ENCODE measurements at regions not wholly inside any gene's neighbourhood (a gene's known extent, or its start where the extent isn't known, plus 50 kb on each side); places are given as distances from the start of the nearest gene placed in this dataset.

DNA sequence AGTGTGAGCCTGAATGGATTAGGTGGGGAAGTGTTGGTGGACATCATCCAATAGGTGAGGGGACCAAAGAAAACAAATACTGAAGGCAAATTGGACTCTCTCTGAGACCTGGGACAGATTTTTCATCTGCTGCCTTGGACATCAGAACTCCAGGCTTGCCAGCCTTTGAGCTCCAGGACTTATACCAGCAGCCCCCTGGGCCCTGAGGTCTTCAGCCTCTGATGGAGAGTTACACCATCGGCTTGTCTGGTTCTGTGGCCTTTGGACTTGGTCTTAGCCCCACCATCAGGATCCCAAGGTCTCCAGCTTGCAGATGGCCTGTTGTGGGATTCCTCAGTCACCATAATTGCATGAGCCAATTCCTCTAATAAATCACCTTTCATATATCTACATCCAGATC, 80.8 kb upstream of the SLC8A3 start:
- BruUV-seq (replicated peaks) = no TSS peak

GRCh38 chr14:70268760-70269159, 80.0 kb upstream of the SLC8A3 start:
- H3K36me3 ChIP-seq (ENCODE audit: control insufficient read depth, insufficient read depth, low read length) = no peaks in the 10 kb centered on the region
- TF ChIP-seq REST (IDR thresholded peaks at IDR 0.05; ENCODE audit: insufficient read depth in 1 of 2, low read depth in 2 of 2, low read length in 1 of 2) (no peak), POLR2AphosphoS5 (IDR thresholded peaks at IDR 0.05; ENCODE audit: low read depth, low read length) (no peak), SIN3A (IDR thresholded peaks at IDR 0.05; ENCODE audit: borderline replicate concordance, insufficient read depth, low read depth, low read length) (no peak), TCF7L2 (IDR thresholded peaks at IDR 0.05; ENCODE audit: low read depth, low read length) (no peak)
- TF ChIP-seq, protein P1, sequence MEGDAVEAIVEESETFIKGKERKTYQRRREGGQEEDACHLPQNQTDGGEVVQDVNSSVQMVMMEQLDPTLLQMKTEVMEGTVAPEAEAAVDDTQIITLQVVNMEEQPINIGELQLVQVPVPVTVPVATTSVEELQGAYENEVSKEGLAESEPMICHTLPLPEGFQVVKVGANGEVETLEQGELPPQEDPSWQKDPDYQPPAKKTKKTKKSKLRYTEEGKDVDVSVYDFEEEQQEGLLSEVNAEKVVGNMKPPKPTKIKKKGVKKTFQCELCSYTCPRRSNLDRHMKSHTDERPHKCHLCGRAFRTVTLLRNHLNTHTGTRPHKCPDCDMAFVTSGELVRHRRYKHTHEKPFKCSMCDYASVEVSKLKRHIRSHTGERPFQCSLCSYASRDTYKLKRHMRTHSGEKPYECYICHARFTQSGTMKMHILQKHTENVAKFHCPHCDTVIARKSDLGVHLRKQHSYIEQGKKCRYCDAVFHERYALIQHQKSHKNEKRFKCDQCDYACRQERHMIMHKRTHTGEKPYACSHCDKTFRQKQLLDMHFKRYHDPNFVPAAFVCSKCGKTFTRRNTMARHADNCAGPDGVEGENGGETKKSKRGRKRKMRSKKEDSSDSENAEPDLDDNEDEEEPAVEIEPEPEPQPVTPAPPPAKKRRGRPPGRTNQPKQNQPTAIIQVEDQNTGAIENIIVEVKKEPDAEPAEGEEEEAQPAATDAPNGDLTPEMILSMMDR (IDR thresholded peaks at IDR 0.05) = no peak
- no peak for DNase-seq (ENCODE audit: low read depth, low spot score)
- H3K4me1 ChIP-seq (ENCODE audit: control insufficient read depth, insufficient read depth, low read length) = no peaks in the 10 kb centered on the region
- no TSS peak for BruUV-seq (replicated peaks)
- ChIA-PET CTCF (no interaction called here), POLR2A (no interaction called here)
- H3K9me3 ChIP-seq (ENCODE audit: control insufficient read depth, insufficient read depth, low read depth, low read length) = no peaks in the 10 kb centered on the region
- intact Hi-C loops (cut with micrococcal nuclease; ENCODE audit: unreplicated experiment) = no loop called here
- H3K27me3 ChIP-seq (ENCODE audit: control insufficient read depth, insufficient read depth, low read length) = no peaks in the 10 kb centered on the region; the same call in 1 of the 2 replicates
- H3K27ac ChIP-seq (ENCODE audit: low read length) = no peak overlapping the region
- in situ Hi-C loops (cut with HindIII; ENCODE audit: low pct_unique_long_range_greater_than_20kb, low sequenced_read_pairs) = no loop called here
- ATAC-seq = no peak
- no peak overlapping the region for H3K4me3 ChIP-seq (ENCODE audit: low read depth in 2 of 2, low read length in 2 of 2)

More for the DNA sequence above, 80.8 kb upstream of the SLC8A3 start:
- ChIA-PET CTCF (no interaction called here), POLR2A (no interaction called here)
- Histone ChIP-seq H3K4me1 (ENCODE audit: control insufficient read depth, insufficient read depth, low read length) (no peaks in the 10 kb centered on the region), H3K27me3 (ENCODE audit: control insufficient read depth, insufficient read depth, low read length) (no peaks in the 10 kb centered on the region; the same call in 1 of the 2 replicates), H3K9me3 (ENCODE audit: control insufficient read depth, insufficient read depth, low read depth, low read length) (no peaks in the 10 kb centered on the region), H3K27ac (ENCODE audit: low read length) (no peak overlapping the region), H3K36me3 (ENCODE audit: control insufficient read depth, insufficient read depth, low read length) (no peaks in the 10 kb centered on the region), H3K4me3 (ENCODE audit: low read depth in 2 of 2, low read length in 2 of 2) (no peak overlapping the region)
- no peak for TF ChIP-seq SIN3A (IDR thresholded peaks at IDR 0.05; ENCODE audit: borderline replicate concordance, insufficient read depth, low read depth, low read length)
- no peak for TF ChIP-seq TCF7L2 (IDR thresholded peaks at IDR 0.05; ENCODE audit: low read depth, low read length)
- TF ChIP-seq, protein P1 (IDR thresholded peaks at IDR 0.05) = no peak
- no peak for TF ChIP-seq REST (IDR thresholded peaks at IDR 0.05; ENCODE audit: insufficient read depth in 1 of 2, low read depth in 2 of 2, low read length in 1 of 2)
- no peak for TF ChIP-seq POLR2AphosphoS5 (IDR thresholded peaks at IDR 0.05; ENCODE audit: low read depth, low read length)
- no peak for ATAC-seq
- in situ Hi-C loops (cut with HindIII; ENCODE audit: low pct_unique_long_range_greater_than_20kb, low sequenced_read_pairs) (no loop called here), intact Hi-C loops (cut with micrococcal nuclease; ENCODE audit: unreplicated experiment) (no loop called here)
- no peak for DNase-seq (ENCODE audit: low read depth, low spot score)

Data from Panc1 (cell line).